ENCODE measurements at regions not wholly inside any gene's neighbourhood (a gene's known extent, or its start where the extent isn't known, plus 50 kb on each side); places are given as distances from the start of the nearest gene placed in this dataset.
"Not testable (repeated sequence)": the region's sequence is repeated elsewhere in the genome, so short reads cannot be mapped to it uniquely, and the experiment has no call there.

GRCh38 chr18:62442391-62442790 is 80.4 kb upstream of the ZCCHC2 start:
- no peak for DNase-seq

GRCh38 chr18:62445386-62445917 is 77.4 kb upstream of the ZCCHC2 start:
- peak; percentile 78 for DNase-seq

GRCh38 chr18:62446511-62446910 is 76.3 kb upstream of the ZCCHC2 start:
- no peak for DNase-seq

- DNase-seq = no peak
Observed at GRCh38 chr18:62447652-62448051, 75.2 kb upstream of the ZCCHC2 start.

GRCh38 chr18:62448426-62448825 is 74.4 kb upstream of the ZCCHC2 start:
- DNase-seq = no peak

- no peak for DNase-seq
Observed at GRCh38 chr18:62449490-62450104, 73.2 kb upstream of the ZCCHC2 start.

GRCh38 chr18:62450175-62450545 is 72.7 kb upstream of the ZCCHC2 start:
- DNase-seq = no peak

GRCh38 chr18:62450546-62451410 is 72.0 kb upstream of the ZCCHC2 start:
- DNase-seq = peak; percentile 95

- DNase-seq = no peak
Observed at GRCh38 chr18:62452280-62452831, 70.5 kb upstream of the ZCCHC2 start.

GRCh38 chr18:62453864-62454263 is 69.0 kb upstream of the ZCCHC2 start:
- no peak for DNase-seq

GRCh38 chr18:62454527-62454926 is 68.3 kb upstream of the ZCCHC2 start:
- DNase-seq = no peak

- no peak for DNase-seq
Observed at GRCh38 chr18:62455222-62455621, 67.6 kb upstream of the ZCCHC2 start.

- DNase-seq = no peak
Observed at GRCh38 chr18:62457877-62458276, 64.9 kb upstream of the ZCCHC2 start.

GRCh38 chr18:62458346-62458745 is 64.5 kb upstream of the ZCCHC2 start:
- DNase-seq = no peak

GRCh38 chr18:62458868-62459716 is 63.7 kb upstream of the ZCCHC2 start:
- no peak for DNase-seq

- DNase-seq = no peak
Observed at GRCh38 chr18:62460851-62461300, 61.9 kb upstream of the ZCCHC2 start.

GRCh38 chr18:62461591-62461990 is 61.2 kb upstream of the ZCCHC2 start:
- DNase-seq = no peak

- DNase-seq = no peak
Observed at GRCh38 chr18:62464266-62464665, 58.6 kb upstream of the ZCCHC2 start.

GRCh38 chr18:62469131-62469530 is 53.7 kb upstream of the ZCCHC2 start:
- DNase-seq = not testable (repeated sequence)

Data from NCI-H1105 treated with DMSO at 0.1 percent for 48 hours (cell line).